DND-41 (cell line): ENCODE measurements at regions not wholly inside any gene's neighbourhood (a gene's known extent, or its start where the extent isn't known, plus 50 kb on each side); places are given as distances from the start of the nearest gene placed in this dataset.

ENCODE experiments used
- CTCF ChIP-seq: IDR thresholded peaks from 2 replicates; pipeline ENCODE4 v1.5.1; 2012; ENCODE audit warnings: borderline replicate concordance, low read length, moderate library complexity, mild to moderate bottlenecking; ENCODE audit not compliant: poor library complexity, severe bottlenecking; ENCODE audit errors: extremely low read depth
- EZH2 ChIP-seq: IDR thresholded peaks from 3 replicates; pipeline ENCODE4 v1.6.1; 2012; ENCODE audit warnings: borderline replicate concordance, low read depth, mild to moderate bottlenecking, moderate library complexity, low read length, inconsistent platforms; ENCODE audit not compliant: severe bottlenecking

DNA sequence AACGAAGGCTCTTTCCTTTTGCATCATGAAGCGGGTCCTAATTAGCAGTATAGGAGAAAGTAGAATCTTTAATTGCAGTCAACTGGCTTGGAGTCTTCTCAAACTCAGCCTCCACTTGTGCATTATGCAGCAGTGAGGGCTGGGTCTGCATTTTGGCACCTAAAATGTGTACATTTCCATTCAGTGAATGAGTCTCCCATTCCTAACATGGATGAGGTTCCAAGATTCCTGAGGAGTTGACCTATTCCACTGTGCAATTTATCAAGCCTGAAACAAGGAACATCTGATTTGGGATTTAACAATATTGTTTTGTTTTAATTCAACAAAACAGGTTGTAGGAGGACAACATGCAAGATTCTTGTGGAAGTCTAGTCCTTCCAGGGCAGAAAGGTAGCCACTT is 171.8 kb upstream of the S1PR3 start:
- no peak for TF ChIP-seq EZH2
- no peak for TF ChIP-seq CTCF
